ENCODE measurements at regions not wholly inside any gene's neighbourhood (a gene's known extent, or its start where the extent isn't known, plus 50 kb on each side); places are given as distances from the start of the nearest gene placed in this dataset.

DNA sequence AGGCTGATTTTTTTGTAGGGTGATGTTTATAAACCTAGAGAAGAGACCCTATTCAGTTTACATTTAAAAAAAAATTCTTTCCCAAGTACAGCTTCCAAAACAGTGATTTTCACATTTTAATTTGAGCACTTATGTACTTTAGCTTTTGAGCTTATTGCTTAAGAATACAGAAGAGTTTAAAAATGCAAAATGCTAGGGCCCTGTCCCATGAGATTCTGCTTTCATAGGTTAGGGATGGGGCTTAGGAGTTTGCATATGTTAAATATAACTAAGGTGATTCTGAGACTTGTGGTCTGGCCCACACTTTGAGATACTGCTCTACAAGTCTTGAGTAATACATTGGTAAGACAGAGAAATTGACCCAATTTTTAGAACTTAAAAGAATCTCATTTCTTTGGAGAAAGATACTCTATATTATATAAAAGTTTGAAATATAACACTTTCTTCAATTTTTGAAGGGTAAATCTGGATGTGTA lies 137.3 kb upstream of the CWC22 start:
- DNase-seq (ENCODE audit: low spot score) = no peak

GRCh38 chr2:180143633-180144337 lies 136.7 kb upstream of the CWC22 start:
- DNase-seq (ENCODE audit: low spot score) = no peak

GRCh38 chr2:180141600-180141999 lies 134.5 kb upstream of the CWC22 start:
- DNase-seq (ENCODE audit: low spot score) = no peak

DNA sequence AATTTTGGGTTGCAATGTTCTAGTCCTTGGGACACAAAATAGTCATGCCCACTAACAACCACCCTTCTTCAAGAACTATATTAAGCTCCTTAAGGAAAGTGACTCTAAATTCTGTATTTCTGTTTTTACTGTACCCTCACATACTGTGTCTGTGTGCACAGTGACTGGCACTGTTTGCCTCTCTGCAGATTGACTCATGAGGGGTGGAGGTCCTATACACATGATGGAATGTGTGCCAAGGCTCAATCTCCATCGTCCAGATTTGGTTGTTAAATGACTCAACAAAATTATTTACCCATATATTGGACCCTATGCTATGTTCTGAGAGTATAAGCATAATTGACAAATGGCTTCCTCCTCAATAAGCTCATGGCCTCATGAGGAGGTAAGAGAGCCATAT lies 126.6 kb upstream of the CWC22 start:
- no peak for DNase-seq (ENCODE audit: low spot score)

GRCh38 chr2:180130403-180130802 lies 123.3 kb upstream of the CWC22 start:
- no peak for DNase-seq (ENCODE audit: low spot score)

DNA sequence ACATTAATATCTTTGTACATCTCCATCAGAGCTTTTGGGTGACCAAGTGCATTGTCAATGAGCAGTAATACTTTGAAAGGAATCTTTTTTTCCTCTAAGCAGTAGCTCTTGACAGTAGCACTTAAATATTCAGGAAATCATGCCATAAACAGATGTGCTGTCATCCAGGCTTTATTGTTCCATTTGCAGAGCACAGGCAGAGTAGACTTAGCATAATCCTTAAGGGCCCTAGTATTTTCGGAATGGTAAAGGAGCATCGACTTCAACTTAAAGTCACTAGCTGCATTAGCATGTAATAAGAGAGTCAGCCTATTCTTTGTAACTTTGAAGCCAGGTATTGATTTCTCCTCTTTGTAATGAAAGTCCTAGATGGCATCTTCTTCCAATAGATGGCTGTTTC lies 121.8 kb upstream of the CWC22 start:
- DNase-seq (ENCODE audit: low spot score) = no peak

- DNase-seq (ENCODE audit: low spot score) = peak; percentile 84
Measured at GRCh38 chr2:180125245-180125962, 118.3 kb upstream of the CWC22 start.

GRCh38 chr2:180124273-180125139 lies 117.4 kb upstream of the CWC22 start:
- DNase-seq (ENCODE audit: low spot score) = peak; percentile 43

GRCh38 chr2:180122874-180123273 lies 115.8 kb upstream of the CWC22 start:
- no peak for DNase-seq (ENCODE audit: low spot score)

DNA sequence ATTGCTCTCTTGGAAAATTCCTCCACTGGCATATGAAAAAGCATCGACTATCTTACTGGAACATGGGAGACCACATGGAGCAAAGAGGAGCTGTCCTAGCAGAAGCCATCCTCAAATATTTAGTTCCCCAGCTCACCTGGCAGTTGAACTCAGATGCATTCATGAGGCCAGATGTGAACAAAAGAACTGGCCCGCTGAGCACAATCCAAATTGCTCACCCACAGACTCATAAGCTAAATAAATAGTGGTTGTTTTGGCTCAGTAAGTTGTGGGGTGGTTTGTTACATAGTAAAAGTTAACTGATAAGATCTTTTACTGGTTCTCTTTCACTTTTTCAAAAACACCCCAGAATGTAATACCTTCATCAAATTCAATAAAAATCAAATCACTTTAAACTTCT lies 108.6 kb upstream of the CWC22 start:
- DNase-seq (ENCODE audit: low spot score) = no peak

DNA sequence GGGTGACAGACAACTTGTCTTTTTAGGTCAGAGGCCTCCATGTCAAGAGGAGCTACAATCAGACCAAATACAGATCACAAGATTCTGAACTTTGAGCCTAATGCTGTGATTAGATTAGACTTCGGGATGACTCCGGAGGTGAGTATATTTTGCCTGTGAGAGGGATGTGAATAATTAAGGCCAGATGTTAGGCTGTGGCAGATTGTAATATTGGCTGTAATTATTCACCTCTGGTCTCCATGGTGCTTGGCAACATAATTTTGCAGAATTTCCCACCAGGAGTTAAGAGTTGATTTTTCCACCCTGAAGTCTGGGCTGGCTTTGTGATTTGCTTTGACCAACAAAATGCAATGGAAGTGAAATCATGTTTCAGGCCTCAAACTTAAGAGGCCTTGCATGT lies 108.2 kb upstream of the CWC22 start:
- no peak for DNase-seq (ENCODE audit: low spot score)

DNA sequence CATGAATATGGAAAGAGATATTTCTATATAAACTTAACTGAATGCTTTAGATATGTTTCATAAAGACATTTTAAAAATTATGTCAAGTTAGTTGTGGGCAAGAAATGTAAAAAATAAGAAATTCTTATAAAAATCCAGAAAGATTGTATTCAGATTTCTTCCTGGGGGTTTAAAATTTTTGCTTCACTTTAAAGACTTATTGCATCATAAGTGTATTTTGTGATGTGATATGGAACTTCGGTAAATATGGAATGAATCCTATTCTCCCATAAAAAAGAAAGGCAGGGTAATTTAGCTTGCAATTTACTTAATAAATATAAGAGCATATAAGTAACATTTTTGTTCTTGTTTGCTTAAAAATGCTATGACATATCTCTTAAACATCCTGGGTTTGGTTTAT lies 104.8 kb upstream of the CWC22 start:
- no peak for DNase-seq (ENCODE audit: low spot score)

DNA sequence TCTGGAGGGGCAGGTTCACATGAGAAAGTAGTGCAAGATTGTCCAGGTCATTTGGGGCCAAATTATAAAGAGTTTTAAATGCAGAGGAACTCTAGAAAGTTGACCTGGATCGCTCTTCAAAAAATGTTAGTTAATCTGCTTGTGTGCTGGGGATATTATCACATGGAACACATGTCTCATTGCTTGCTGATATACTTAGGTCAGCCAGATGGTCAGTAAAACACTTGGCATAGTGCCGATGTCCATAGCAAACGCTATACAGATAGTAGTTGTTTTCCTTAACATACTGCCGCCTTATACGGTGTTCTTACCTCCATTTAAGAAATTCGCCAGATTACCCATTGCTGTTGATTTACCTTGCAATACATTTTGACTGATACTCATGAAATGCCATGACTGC lies 103.4 kb upstream of the CWC22 start:
- no peak for DNase-seq (ENCODE audit: low spot score)

- DNase-seq (ENCODE audit: low spot score) = no peak
Measured at GRCh38 chr2:180101846-180102245, 94.7 kb upstream of the CWC22 start.

- no peak for DNase-seq (ENCODE audit: low spot score)
Measured at GRCh38 chr2:180099308-180099707, 92.2 kb upstream of the CWC22 start.

DNA sequence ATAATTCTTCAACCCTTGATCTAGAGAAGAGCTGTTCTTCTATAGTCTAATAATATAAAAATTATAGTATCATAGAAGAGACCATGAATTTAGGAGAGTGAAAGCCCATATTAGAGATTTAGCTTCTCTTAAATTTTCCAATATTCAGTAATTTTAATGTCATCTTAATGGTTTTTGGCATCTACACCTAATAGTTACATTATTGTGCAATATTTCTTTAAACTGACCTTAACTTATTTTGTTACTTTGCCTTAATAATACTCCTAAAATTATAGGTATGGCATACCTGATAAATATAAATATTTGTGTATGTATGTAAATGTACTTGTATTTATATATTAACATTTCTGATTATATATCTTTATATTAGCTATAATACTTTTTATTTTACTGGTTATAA lies 78.0 kb upstream of the CWC22 start:
- no peak for DNase-seq (ENCODE audit: low spot score)

DNA sequence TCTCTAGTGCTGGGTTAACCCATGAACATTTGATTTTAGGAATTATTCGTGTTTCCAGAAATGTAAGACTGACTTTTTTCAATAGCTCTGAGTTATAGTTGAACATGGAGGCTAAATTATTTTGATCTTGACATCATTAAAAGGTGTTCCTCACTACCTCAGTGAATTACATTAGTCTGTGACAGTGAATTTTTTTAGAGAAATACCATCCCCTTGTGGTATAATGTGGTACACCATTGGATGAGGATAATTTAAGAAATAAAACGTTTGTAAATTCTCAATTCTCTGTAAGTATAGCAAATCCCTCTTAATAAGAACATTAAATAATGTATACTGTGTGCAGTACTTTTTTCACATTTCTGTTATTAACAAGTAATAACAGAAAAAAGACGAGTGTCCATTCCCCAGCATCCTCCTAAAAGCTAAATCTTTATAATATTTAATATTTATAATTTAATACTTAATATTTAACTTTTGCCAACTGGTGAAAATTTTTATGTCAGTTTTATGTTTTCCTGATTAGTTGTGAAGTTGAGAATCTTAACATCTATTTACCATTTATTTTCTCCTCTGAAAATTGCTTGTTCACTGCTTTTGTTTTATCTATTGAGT lies 70.3 kb upstream of the CWC22 start:
- DNase-seq (ENCODE audit: low spot score) = peak; percentile 5

- DNase-seq (ENCODE audit: low spot score) = no peak
Measured at GRCh38 chr2:180075870-180076269, 68.8 kb upstream of the CWC22 start.

DNA sequence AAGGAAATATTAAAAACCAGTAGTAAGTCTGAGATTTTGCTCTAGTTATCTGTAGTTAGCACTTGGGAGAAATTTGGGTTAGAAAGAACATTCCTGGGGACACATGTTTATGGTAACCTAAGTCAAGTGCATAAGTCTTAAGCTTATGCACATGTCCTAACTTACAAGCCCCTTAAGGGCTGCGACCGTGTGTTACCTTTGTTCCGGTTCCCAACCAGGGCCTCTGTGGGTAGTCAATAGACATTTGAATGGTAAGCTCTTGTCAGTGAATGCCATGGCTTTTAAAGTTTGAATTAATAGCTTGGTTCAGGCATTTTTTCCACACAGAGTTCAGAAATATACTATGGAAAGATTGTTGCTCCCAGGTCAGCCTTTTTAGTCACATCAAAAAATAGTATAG lies 64.7 kb upstream of the CWC22 start:
- no peak for DNase-seq (ENCODE audit: low spot score)

GRCh38 chr2:180063494-180064092 lies 56.5 kb upstream of the CWC22 start:
- DNase-seq (ENCODE audit: low spot score) = no peak

DNA sequence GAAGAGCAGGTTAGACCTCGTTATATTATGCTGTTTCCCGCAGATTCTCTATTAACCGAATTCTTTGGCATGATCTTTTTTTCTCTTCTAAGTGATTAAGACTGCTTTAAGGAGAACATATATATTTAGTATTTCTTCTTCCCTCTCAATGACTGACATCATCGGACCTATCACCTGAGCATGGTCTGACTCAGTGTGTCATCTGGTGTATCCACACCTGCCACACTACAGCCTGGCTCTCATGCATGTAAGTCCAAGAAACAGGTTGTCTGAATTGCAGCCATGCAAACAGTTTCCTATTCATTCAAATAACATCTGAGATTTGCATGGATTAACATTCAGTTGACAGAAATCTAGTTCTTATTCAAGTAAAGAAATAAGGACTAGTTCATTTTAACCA lies 55.1 kb upstream of the CWC22 start:
- DNase-seq (ENCODE audit: low spot score) = no peak

DNA sequence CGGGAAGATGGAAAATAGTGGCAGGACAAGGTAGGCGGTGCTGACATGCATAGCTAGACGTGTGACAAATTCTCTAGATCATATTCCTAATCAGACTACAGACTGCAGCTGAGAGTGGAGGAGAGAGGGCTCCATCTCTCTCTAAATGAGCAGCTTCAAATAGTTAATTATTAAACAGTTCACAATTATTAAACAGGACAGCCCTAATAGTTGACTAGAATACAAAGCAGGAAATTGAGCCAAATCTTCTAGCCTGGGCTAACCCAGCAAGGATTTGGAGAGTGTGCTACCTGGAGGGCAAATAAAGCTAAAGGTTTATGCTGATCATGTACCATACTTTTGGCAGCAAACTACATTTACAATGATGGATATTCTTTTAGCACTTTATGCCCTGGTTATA lies 54.4 kb upstream of the CWC22 start:
- DNase-seq (ENCODE audit: low spot score) = no peak

Measured in SW480 (cell line).